Osteoblast (primary cell): ENCODE measurements at regions not wholly inside any gene's neighbourhood (a gene's known extent, or its start where the extent isn't known, plus 50 kb on each side); places are given as distances from the start of the nearest gene placed in this dataset.

Experiments
- DNase-seq: peaks from one replicate; pipeline ENCODE4 v3.0.0; 2011; ENCODE audit warnings: low spot score, mixed read lengths; ENCODE audit not compliant: insufficient read length; ENCODE audit errors: missing footprints
- H2AFZ ChIP-seq: 2 replicates; pipeline ENCODE4 v1.6.0; 2011; ENCODE audit warnings: mild to moderate bottlenecking, low read length
- H3K27ac ChIP-seq: 2 replicates; pipeline ENCODE4 v1.5.1; 2011; ENCODE audit warnings: mild to moderate bottlenecking, low read depth, low read length, moderate library complexity
- H3K27me3 ChIP-seq: 2 replicates; pipeline ENCODE4 v1.6.0; 2012; ENCODE audit warnings: mild to moderate bottlenecking, control low read depth, inconsistent platforms, low read length, moderate library complexity; ENCODE audit not compliant: insufficient read depth
- H3K36me3 ChIP-seq: 2 replicates; pipeline ENCODE4 v1.5.1; 2011; ENCODE audit warnings: mild to moderate bottlenecking, low read length, control low read depth, moderate library complexity; ENCODE audit not compliant: insufficient read depth
- H3K4me1 ChIP-seq: 2 replicates; pipeline ENCODE4 v1.5.1; 2011; ENCODE audit warnings: mild to moderate bottlenecking, low read length, control low read depth, moderate library complexity; ENCODE audit not compliant: insufficient read depth
- H3K4me2 ChIP-seq: 2 replicates; pipeline ENCODE4 v1.6.0; 2011; ENCODE audit warnings: mild to moderate bottlenecking, low read length; ENCODE audit not compliant: insufficient read depth
- H3K4me3 ChIP-seq: fragments of 200-600 bp; sonication (generic); 3 replicates; pipeline ENCODE4 v1.5.1; 2012; ENCODE audit warnings: mild to moderate bottlenecking, low read length, inconsistent platforms; ENCODE audit not compliant: insufficient read depth
- H3K79me2 ChIP-seq: 2 replicates; pipeline ENCODE4 v1.6.0; 2012; ENCODE audit warnings: mild to moderate bottlenecking, low read length, control low read depth, inconsistent platforms; ENCODE audit not compliant: insufficient read depth
- H3K9me3 ChIP-seq: 2 replicates; pipeline ENCODE4 v1.5.1; 2011; ENCODE audit warnings: low read depth, low read length, control low read depth
- H4K20me1 ChIP-seq: 2 replicates; pipeline ENCODE4 v1.6.0; 2012; ENCODE audit warnings: mild to moderate bottlenecking, low read length, control low read depth; ENCODE audit not compliant: insufficient read depth
- TF ChIP-seq, protein P1 (sequence below): IDR thresholded peaks from 2 replicates; pipeline ENCODE4 v1.5.1; 2011; ENCODE audit warnings: mild to moderate bottlenecking, low read depth, low read length, moderate library complexity; ENCODE audit errors: extremely low read depth

DNA sequence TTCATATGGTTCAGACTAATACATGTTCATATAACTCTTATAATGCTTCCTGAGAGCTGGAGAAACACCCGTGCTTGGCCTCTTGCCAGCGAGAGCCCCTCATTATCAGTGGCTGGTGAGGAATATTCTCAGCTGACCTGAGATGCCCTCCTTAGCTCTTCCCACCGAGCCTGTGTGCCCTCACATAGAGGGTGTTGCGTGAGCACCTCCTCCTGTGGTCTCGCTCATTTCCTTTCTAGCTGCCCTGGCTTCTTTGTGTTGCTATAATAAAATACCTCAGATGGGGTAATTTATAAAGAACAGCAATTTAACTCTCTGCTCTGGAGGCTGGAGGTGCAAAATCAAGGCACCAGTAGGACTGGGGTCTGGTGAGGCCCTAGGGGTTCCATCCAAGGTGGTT lies 80.5 kb upstream of the ALKAL2 start:
- Histone ChIP-seq H4K20me1 (no peaks in the 10 kb centered on the region), H3K4me3 (no peak overlapping the region), H3K9me3 (no peaks in the 10 kb centered on the region), H2AFZ (no peak overlapping the region), H3K79me2 (no peaks in the 10 kb centered on the region), H3K27me3 (no peaks in the 10 kb centered on the region), H3K4me2 (no peak overlapping the region), H3K27ac (no peak overlapping the region), H3K36me3 (no peaks in the 10 kb centered on the region), H3K4me1 (no peaks in the 10 kb centered on the region)
- TF ChIP-seq, protein P1, sequence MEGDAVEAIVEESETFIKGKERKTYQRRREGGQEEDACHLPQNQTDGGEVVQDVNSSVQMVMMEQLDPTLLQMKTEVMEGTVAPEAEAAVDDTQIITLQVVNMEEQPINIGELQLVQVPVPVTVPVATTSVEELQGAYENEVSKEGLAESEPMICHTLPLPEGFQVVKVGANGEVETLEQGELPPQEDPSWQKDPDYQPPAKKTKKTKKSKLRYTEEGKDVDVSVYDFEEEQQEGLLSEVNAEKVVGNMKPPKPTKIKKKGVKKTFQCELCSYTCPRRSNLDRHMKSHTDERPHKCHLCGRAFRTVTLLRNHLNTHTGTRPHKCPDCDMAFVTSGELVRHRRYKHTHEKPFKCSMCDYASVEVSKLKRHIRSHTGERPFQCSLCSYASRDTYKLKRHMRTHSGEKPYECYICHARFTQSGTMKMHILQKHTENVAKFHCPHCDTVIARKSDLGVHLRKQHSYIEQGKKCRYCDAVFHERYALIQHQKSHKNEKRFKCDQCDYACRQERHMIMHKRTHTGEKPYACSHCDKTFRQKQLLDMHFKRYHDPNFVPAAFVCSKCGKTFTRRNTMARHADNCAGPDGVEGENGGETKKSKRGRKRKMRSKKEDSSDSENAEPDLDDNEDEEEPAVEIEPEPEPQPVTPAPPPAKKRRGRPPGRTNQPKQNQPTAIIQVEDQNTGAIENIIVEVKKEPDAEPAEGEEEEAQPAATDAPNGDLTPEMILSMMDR, result no peak
- DNase-seq, result no peak

DNA sequence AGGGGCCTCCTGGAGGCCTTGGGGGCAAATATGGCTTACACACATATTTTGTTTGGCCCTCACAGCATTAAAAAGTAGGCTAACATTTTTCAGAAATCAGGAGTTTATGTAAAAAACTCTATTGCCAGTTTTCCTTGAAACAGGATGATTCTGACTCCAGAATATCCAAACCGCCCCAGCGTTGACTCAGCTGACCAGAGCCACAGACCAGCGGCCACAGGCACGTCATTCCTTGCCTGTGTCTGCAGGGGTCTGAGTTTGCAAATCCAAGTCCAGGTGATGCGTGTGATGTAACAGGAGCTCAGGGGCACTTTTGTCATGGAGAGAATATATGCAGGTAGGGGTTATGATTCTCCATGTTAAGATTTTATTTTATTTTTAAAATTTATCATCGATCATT lies 79.4 kb upstream of the ALKAL2 start:
- Histone ChIP-seq H3K27ac (no peak overlapping the region), H3K4me3 (no peak overlapping the region), H4K20me1 (no peaks in the 10 kb centered on the region), H3K79me2 (no peaks in the 10 kb centered on the region), H2AFZ (no peak overlapping the region), H3K27me3 (no peaks in the 10 kb centered on the region), H3K4me1 (no peaks in the 10 kb centered on the region), H3K4me2 (no peak overlapping the region), H3K9me3 (no peaks in the 10 kb centered on the region), H3K36me3 (no peaks in the 10 kb centered on the region)
- no peak for DNase-seq
- TF ChIP-seq, protein P1, result no peak

DNA sequence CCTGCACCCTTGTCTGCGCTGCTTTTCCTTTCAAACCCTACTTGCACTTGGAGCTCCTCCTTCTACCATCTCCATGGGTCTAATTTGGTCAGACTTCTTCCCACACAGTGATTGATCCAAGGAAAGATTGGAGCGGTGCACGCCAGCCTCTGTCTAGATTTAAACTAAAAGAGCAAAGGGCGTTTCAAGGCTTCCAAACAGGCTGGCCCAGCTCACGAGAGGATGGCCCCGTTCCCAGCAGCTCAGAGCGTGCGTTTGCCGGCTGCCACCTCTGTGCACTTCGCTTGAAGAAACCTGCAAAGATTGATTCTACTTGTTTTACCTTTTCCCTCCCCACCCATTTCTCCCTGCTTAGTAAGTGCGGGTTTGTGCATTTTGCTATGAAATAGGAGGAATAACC lies 78.8 kb upstream of the ALKAL2 start:
- Histone ChIP-seq H3K79me2 (no peaks in the 10 kb centered on the region), H4K20me1 (no peaks in the 10 kb centered on the region), H3K27me3 (no peaks in the 10 kb centered on the region), H3K4me1 (no peaks in the 10 kb centered on the region), H3K9me3 (no peaks in the 10 kb centered on the region), H3K27ac (no peak overlapping the region), H2AFZ (no peak overlapping the region), H3K4me2 (no peak overlapping the region), H3K36me3 (no peaks in the 10 kb centered on the region), H3K4me3 (no peak overlapping the region)
- DNase-seq, result no peak
- TF ChIP-seq, protein P1, result no peak

DNA sequence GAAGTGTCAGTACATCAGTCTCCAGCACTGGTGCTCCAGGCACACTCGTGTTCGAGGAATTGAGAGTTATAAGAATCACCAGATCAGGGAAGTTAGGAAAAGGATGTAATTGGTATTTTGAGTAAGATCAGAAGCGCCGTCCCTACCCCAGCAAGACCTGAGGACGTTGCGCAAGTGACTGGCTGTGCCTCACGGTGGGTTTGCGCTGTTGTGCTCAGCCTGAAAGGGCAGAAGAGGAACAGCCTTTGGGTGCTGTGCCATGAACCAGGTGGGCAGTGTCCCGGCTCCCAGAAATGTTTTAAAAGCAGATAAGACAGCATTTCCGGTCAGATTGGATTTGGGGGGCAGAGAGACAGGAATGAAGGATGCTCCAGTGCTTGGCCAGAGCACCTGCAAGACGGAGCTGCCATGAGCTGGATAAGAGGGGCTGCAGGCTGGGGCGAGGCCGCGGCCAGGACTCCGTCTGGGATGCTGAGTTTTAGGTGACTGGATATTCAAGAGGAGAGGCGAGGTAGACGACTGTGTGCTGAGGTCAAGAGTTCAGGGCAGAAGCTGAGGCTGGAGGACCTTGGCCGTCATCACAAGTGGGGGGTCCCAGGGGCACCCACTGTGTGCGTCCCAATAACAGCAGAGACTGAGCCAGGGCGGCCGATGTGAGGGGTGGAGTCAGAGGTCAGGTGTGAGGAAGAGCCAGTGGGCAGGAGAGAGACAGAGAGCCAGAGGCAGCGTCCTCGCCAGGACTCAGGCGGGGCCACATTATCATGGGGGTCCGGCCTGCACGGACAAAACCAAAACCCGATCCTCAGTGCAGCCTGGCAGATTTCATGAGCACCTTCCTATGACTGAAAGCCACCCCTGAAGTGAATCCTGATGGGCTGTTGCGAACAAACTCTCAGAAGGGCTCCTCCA lies 77.7 kb upstream of the ALKAL2 start:
- Histone ChIP-seq H3K27ac (no peak overlapping the region), H3K9me3 (no peaks in the 10 kb centered on the region), H3K36me3 (no peaks in the 10 kb centered on the region), H4K20me1 (no peaks in the 10 kb centered on the region), H3K4me2 (no peak overlapping the region), H2AFZ (no peak overlapping the region), H3K79me2 (no peaks in the 10 kb centered on the region), H3K4me1 (no peaks in the 10 kb centered on the region), H3K27me3 (no peaks in the 10 kb centered on the region), H3K4me3 (no peak overlapping the region)
- DNase-seq, result no peak
- TF ChIP-seq, protein P1, result no peak
